Pancreas (tissue), 10 donors: ENCODE measurements at regions not wholly inside any gene's neighbourhood (a gene's known extent, or its start where the extent isn't known, plus 50 kb on each side); places are given as distances from the start of the nearest gene placed in this dataset.
A peak's percentile ranks its signal among the peaks of the same experiment; 100 is the strongest.

Experiments used
- ATAC-seq, 4 donors: fragments of 200-7000 bp; cut with Tn5 transposase; one replicate each; pipeline versions ENCODE4 v1.8.0 to v1.9.1; 2020; ENCODE audit warnings: mild to moderate bottlenecking in 4 of 4, moderate library complexity in 4 of 4
- DNase-seq, 6 donors: peaks; one replicate each; pipeline ENCODE4 v3.0.0-alpha.2; 2020
- FAIRE-seq: peaks from 2 replicates; lab custom pipeline; 2012; peaks lifted over from hg19 to GRCh38; lab: Jason Lieb, UNC
- H3K27ac ChIP-seq, 4 donors: fragments of 200-600 bp; sonication (generic); 1 replicate in 3 of 4; 2 replicates in 1 of 4; pipeline versions ENCODE4 v1.5.0 to v1.8.0; 2020
- H3K27me3 ChIP-seq, 4 donors: fragments of 200-600 bp; one replicate each; pipeline ENCODE4 v1.8.0; 2021
- H3K36me3 ChIP-seq, 3 donors: fragments of 200-600 bp; sonication (generic) in 1 of 3; one replicate each; pipeline versions ENCODE4 v1.5.0 to v1.8.0; 2020 to 2021
- H3K4me1 ChIP-seq, 3 donors: fragments of 200-600 bp; one replicate each; pipeline ENCODE4 v1.8.0; 2021
- H3K4me3 ChIP-seq, 4 donors: fragments of 200-600 bp; sonication (generic) in 2 of 4; one replicate each; pipeline versions ENCODE4 v1.5.0 to v1.8.0; 2020 to 2021
- H3K9me3 ChIP-seq, 4 donors: fragments of 200-600 bp; one replicate each; pipeline ENCODE4 v1.8.0; 2021
- WGBS, 2 donors: extraction: QIAGEN DNeasy Blood & Tissue Kit; methylation state at CpG; one replicate each; pipeline ENCODE4 v1.1.7; 2013; 5-methylcytosine and 5-hydroxymethylcytosine counted together
- intact Hi-C, 3 donors: fragments of 100-400 bp; cut with DNase I; formaldehyde crosslinking; loops; one replicate each; pipeline versions ENCODE4 v1.11.1 to v1.14.2; 2022
- TF ChIP-seq, protein P1 (sequence below), 4 donors: fragments of 200-600 bp; sonication (generic) in 3 of 4; IDR thresholded peaks; one replicate each; pipeline versions ENCODE4 v1.5.0 to v1.8.0; 2021; ENCODE audit warnings: antibody characterized with exemption in 4 of 4
- donor health status: healthy with polysubstance abuse.
- donor health status: DM: no; HTN: no; CAD: no; lungs with moderate emphysema.
- donor health status: DM: no; HTN: no; CAD: no.
- donor health status: control.
- donor health status: control.
- donor health status: Bipolar disorder and iron deficiency.
- donor health status: DM: yes; HTN: yes; CAD: no.
- donor health status: DM: no; HTN: no; CAD: no.
- donor health status: DM: no; HTN: no; CAD: no.
- donor health status: DM: yes; HTN: yes; CAD: no.

GRCh38 chr4:125101719-125102118 is 213.0 kb upstream of the FAT4 start:
- WGBS, 2 donors, result 74 to 76% methylated on average over 3 of the region's 3 CpGs
- no peak overlapping the region for H3K4me3 ChIP-seq
- TF ChIP-seq, protein P1, sequence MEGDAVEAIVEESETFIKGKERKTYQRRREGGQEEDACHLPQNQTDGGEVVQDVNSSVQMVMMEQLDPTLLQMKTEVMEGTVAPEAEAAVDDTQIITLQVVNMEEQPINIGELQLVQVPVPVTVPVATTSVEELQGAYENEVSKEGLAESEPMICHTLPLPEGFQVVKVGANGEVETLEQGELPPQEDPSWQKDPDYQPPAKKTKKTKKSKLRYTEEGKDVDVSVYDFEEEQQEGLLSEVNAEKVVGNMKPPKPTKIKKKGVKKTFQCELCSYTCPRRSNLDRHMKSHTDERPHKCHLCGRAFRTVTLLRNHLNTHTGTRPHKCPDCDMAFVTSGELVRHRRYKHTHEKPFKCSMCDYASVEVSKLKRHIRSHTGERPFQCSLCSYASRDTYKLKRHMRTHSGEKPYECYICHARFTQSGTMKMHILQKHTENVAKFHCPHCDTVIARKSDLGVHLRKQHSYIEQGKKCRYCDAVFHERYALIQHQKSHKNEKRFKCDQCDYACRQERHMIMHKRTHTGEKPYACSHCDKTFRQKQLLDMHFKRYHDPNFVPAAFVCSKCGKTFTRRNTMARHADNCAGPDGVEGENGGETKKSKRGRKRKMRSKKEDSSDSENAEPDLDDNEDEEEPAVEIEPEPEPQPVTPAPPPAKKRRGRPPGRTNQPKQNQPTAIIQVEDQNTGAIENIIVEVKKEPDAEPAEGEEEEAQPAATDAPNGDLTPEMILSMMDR (IDR thresholded peaks at IDR 0.05), result no peak
- FAIRE-seq (no peak), DNase-seq (no peak), ATAC-seq (no peak)
- no peaks in the 10 kb centered on the region for H3K4me1 ChIP-seq
- no peaks in the 10 kb centered on the region for H3K36me3 ChIP-seq
- no peak overlapping the region for H3K27ac ChIP-seq
- intact Hi-C loops, result no loop called here
- H3K9me3 ChIP-seq, result no peaks in the 10 kb centered on the region
- no peaks in the 10 kb centered on the region for H3K27me3 ChIP-seq

GRCh38 chr4:125097729-125098128 is 217.0 kb upstream of the FAT4 start:
- FAIRE-seq (no peak), ATAC-seq (no peak), DNase-seq (no peak)
- 61 to 62% methylated on average over 2 of the region's 2 CpGs for WGBS, 2 donors
- Histone ChIP-seq H3K4me1 (no peaks in the 10 kb centered on the region), H3K36me3 (no peaks in the 10 kb centered on the region), H3K4me3 (no peak overlapping the region), H3K27ac (no peak overlapping the region), H3K9me3 (no peaks in the 10 kb centered on the region), H3K27me3 (no peaks in the 10 kb centered on the region)
- TF ChIP-seq, protein P1 (IDR thresholded peaks at IDR 0.05), result no peak
- intact Hi-C loops, result no loop called here

GRCh38 chr4:125096662-125097061 is 218.1 kb upstream of the FAT4 start:
- no peak overlapping the region for H3K27ac ChIP-seq
- H3K27me3 ChIP-seq, result no peaks in the 10 kb centered on the region
- intact Hi-C loops, result no loop called here
- WGBS, 2 donors, result 34 to 41% methylated on average over 3 of the region's 3 CpGs
- DNase-seq (peak in 1 of 6 donors; percentile 27), FAIRE-seq (no peak), ATAC-seq (peak in 1 of 4 donors; percentile 73)
- H3K4me1 ChIP-seq, result no peaks in the 10 kb centered on the region
- H3K36me3 ChIP-seq, result no peaks in the 10 kb centered on the region
- TF ChIP-seq, protein P1 (IDR thresholded peaks at IDR 0.05), result no peak
- H3K9me3 ChIP-seq, result no peaks in the 10 kb centered on the region
- no peak overlapping the region for H3K4me3 ChIP-seq

DNA sequence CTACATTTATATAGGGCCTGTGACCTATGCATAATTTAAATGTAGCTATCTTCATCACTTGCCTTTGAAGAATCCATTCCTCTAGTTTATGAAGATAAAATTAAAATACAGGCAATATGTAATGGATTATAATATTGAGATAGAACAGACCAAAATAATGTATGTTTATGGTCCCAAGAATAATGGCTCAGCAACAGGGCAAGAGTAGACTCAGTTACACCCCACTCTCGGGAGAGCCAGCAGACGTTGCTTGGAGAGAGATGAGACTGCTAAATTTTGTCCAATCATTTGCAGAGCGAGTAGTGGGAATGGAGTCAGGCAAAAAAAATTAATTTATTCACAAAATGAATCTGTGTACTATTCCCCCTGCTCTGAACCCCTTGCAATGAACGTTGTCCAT is 223.2 kb upstream of the FAT4 start:
- intact Hi-C loops, result no loop called here
- 82 to 89% methylated on average over 4 of the region's 4 CpGs for WGBS, 2 donors
- no peaks in the 10 kb centered on the region for H3K4me1 ChIP-seq
- no peaks in the 10 kb centered on the region for H3K9me3 ChIP-seq
- ATAC-seq (no peak), DNase-seq (no peak), FAIRE-seq (no peak)
- H3K27me3 ChIP-seq, result no peaks in the 10 kb centered on the region
- no peak overlapping the region for H3K4me3 ChIP-seq
- no peak overlapping the region for H3K27ac ChIP-seq
- TF ChIP-seq, protein P1 (IDR thresholded peaks at IDR 0.05), result no peak
- H3K36me3 ChIP-seq, result no peaks in the 10 kb centered on the region

DNA sequence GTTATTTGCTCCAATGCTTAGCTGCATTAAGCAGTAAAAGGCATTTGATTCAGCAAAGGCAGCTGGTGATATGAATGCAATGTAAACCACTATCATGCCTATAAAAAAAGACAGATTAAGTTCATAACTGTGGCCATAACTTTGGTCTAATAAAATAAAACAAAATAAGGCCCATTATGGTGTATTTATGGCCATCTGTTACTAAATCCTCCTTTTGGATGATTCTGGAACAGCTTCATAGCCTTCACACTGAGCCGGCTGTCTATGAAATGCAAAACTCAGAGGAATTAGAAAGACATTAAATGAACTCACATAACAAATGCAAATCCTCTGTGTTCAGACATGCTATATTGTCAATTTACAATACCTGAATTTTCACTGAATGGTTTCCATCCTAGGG is 223.7 kb upstream of the FAT4 start:
- Histone ChIP-seq H3K36me3 (no peaks in the 10 kb centered on the region), H3K4me3 (no peak overlapping the region), H3K9me3 (no peaks in the 10 kb centered on the region), H3K27ac (no peak overlapping the region), H3K27me3 (no peaks in the 10 kb centered on the region), H3K4me1 (no peaks in the 10 kb centered on the region)
- intact Hi-C loops, result no loop called here
- DNase-seq (no peak), ATAC-seq (no peak), FAIRE-seq (no peak)
- TF ChIP-seq, protein P1 (IDR thresholded peaks at IDR 0.05), result no peak
- 91 to 97% methylated on average over 1 of the region's 1 CpG for whole genome bisulfite sequencing, 2 donors
